ENCODE measurements at regions not wholly inside any gene's neighbourhood (a gene's known extent, or its start where the extent isn't known, plus 50 kb on each side); places are given as distances from the start of the nearest gene placed in this dataset.

DNA sequence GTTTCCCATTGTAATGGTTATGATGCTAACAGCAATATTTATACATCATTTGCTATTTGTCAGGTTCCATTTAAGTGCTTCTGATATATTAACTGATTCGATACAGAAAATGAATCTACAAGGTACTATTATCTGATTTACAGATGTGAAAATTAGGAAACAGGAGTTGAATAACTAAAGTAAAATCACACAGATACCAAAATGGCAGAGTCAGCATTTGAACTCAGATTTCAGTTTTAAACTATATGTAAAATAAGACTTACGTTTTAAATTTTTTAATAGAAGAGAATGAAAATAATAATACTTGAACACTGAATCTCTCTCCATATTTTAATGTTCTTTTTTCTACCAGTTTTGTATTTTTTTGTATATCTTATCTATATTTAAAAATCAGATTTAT is 313.2 kb downstream of the MDFIC start:
- H3K9me2 ChIP-seq (ENCODE audit: insufficient read depth, low read length) = no peaks in the 10 kb centered on the region
- no peak overlapping the region for H3K27ac ChIP-seq (ENCODE audit: low read depth, low read length, poor library complexity, severe bottlenecking)
- H4K20me1 ChIP-seq (ENCODE audit: insufficient read depth, low read length) = no peaks in the 10 kb centered on the region
- H3K9me3 ChIP-seq (ENCODE audit: low read length) = no peaks in the 10 kb centered on the region
- ChIA-PET POLR2A (no interaction called here), CTCF (ENCODE audit: unreplicated experiment) (no interaction called here)
- no peak for DNase-seq (ENCODE audit: low spot score)
- intact Hi-C loops (cut with micrococcal nuclease; ENCODE audit: unreplicated experiment) = no loop called here
- no peaks in the 10 kb centered on the region for H3K36me3 ChIP-seq (ENCODE audit: insufficient read depth, low read length)
- no peaks in the 10 kb centered on the region for H3K4me1 ChIP-seq (ENCODE audit: insufficient read depth, low read length, poor library complexity, severe bottlenecking)
- no peak overlapping the region for H3K4me3 ChIP-seq (ENCODE audit: low read depth, low read length, poor library complexity, severe bottlenecking)
- H2AFZ ChIP-seq (ENCODE audit: low read length) = no peak overlapping the region
- no peak overlapping the region for H3K4me2 ChIP-seq (ENCODE audit: low read length)
- TF ChIP-seq EZH2phosphoT487 (IDR thresholded peaks at IDR 0.05; ENCODE audit: borderline replicate concordance, low read depth, low read length) = no peak
- TF ChIP-seq, protein P1, sequence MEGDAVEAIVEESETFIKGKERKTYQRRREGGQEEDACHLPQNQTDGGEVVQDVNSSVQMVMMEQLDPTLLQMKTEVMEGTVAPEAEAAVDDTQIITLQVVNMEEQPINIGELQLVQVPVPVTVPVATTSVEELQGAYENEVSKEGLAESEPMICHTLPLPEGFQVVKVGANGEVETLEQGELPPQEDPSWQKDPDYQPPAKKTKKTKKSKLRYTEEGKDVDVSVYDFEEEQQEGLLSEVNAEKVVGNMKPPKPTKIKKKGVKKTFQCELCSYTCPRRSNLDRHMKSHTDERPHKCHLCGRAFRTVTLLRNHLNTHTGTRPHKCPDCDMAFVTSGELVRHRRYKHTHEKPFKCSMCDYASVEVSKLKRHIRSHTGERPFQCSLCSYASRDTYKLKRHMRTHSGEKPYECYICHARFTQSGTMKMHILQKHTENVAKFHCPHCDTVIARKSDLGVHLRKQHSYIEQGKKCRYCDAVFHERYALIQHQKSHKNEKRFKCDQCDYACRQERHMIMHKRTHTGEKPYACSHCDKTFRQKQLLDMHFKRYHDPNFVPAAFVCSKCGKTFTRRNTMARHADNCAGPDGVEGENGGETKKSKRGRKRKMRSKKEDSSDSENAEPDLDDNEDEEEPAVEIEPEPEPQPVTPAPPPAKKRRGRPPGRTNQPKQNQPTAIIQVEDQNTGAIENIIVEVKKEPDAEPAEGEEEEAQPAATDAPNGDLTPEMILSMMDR (conservative IDR thresholded peaks at IDR 0.05; ENCODE audit: low read length) = no peak
- no TSS peak for BruUV-seq (replicated peaks)
- H3K79me2 ChIP-seq (ENCODE audit: insufficient read depth, low read depth, low read length) = no peaks in the 10 kb centered on the region

DNA sequence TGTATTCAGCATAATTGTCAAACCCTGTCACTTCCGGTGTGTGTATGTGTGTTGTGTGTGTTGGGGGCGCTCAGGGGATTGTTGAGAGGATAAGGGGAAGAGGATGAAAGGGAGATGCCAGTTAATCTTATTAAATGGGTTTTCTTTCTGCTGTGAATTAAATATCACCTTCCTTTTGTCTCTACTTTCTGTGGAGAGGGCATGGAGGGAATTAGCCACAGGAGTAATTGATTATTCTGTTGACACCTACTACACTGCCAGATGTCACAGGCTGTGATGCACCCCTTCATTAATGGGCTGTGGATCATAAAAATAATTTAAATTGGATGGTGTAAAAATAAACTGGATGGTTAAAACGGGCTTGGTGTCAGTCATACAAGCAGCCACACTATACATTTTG is 311.9 kb downstream of the MDFIC start:
- intact Hi-C loops (cut with micrococcal nuclease; ENCODE audit: unreplicated experiment) = no loop called here

DNA sequence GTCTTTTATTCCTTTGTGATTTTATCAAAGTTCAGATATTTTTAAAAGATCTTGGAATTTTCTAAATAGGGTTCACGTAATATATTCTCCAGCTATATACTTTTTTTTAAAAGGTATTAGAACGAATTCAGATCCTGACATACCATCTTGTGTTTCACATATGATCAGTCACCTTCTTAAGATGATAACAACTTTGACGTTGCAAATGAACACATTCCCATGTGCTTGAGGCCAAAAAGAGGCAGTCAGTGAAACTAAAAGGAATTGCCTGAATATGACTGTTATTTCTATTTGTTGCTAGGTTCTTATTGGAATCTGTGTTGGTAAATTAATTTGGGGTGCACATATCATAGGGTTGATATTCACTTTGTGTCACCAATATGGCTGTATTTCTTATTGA is 310.1 kb downstream of the MDFIC start:
- H3K27ac ChIP-seq (ENCODE audit: low read depth, low read length, poor library complexity, severe bottlenecking) = no peak overlapping the region
- no peak for DNase-seq (ENCODE audit: low spot score)
- no peak for TF ChIP-seq EZH2phosphoT487 (IDR thresholded peaks at IDR 0.05; ENCODE audit: borderline replicate concordance, low read depth, low read length)
- TF ChIP-seq, protein P1 (conservative IDR thresholded peaks at IDR 0.05; ENCODE audit: low read length) = no peak
- H3K4me2 ChIP-seq (ENCODE audit: low read length) = no peak overlapping the region
- ChIA-PET POLR2A (no interaction called here), CTCF (ENCODE audit: unreplicated experiment) (no interaction called here)
- H3K4me1 ChIP-seq (ENCODE audit: insufficient read depth, low read length, poor library complexity, severe bottlenecking) = no peaks in the 10 kb centered on the region
- intact Hi-C loops (cut with micrococcal nuclease; ENCODE audit: unreplicated experiment) = no loop called here
- H3K9me2 ChIP-seq (ENCODE audit: insufficient read depth, low read length) = no peaks in the 10 kb centered on the region
- H2AFZ ChIP-seq (ENCODE audit: low read length) = no peak overlapping the region
- BruUV-seq (replicated peaks) = no TSS peak
- no peaks in the 10 kb centered on the region for H3K9me3 ChIP-seq (ENCODE audit: low read length)
- no peaks in the 10 kb centered on the region for H4K20me1 ChIP-seq (ENCODE audit: insufficient read depth, low read length)
- no peaks in the 10 kb centered on the region for H3K79me2 ChIP-seq (ENCODE audit: insufficient read depth, low read depth, low read length)
- H3K4me3 ChIP-seq (ENCODE audit: low read depth, low read length, poor library complexity, severe bottlenecking) = no peak overlapping the region
- no peaks in the 10 kb centered on the region for H3K36me3 ChIP-seq (ENCODE audit: insufficient read depth, low read length)

More for the DNA sequence above, 311.9 kb downstream of the MDFIC start:
- BruUV-seq (replicated peaks) = no TSS peak
- Histone ChIP-seq H4K20me1 (ENCODE audit: insufficient read depth, low read length) (no peaks in the 10 kb centered on the region), H3K4me3 (ENCODE audit: low read depth, low read length, poor library complexity, severe bottlenecking) (no peak overlapping the region), H3K4me2 (ENCODE audit: low read length) (no peak overlapping the region), H3K9me3 (ENCODE audit: low read length) (no peaks in the 10 kb centered on the region), H3K79me2 (ENCODE audit: insufficient read depth, low read depth, low read length) (no peaks in the 10 kb centered on the region), H3K4me1 (ENCODE audit: insufficient read depth, low read length, poor library complexity, severe bottlenecking) (no peaks in the 10 kb centered on the region), H3K27ac (ENCODE audit: low read depth, low read length, poor library complexity, severe bottlenecking) (no peak overlapping the region), H3K36me3 (ENCODE audit: insufficient read depth, low read length) (no peaks in the 10 kb centered on the region), H3K9me2 (ENCODE audit: insufficient read depth, low read length) (no peaks in the 10 kb centered on the region), H2AFZ (ENCODE audit: low read length) (no peak overlapping the region)
- CTCF ChIA-PET (ENCODE audit: unreplicated experiment) = no interaction called here
- POLR2A ChIA-PET = interaction anchor here (0.5 kb wide), 1 partner anchor 33 kb away, joined by 3 read pairs; no protein-coding TSS in a partner anchor
- TF ChIP-seq EZH2phosphoT487 (IDR thresholded peaks at IDR 0.05; ENCODE audit: borderline replicate concordance, low read depth, low read length) = no peak
- TF ChIP-seq, protein P1 (conservative IDR thresholded peaks at IDR 0.05; ENCODE audit: low read length) = no peak
- DNase-seq (ENCODE audit: low spot score) = no peak
